Panc1 (cell line): ENCODE measurements at regions not wholly inside any gene's neighbourhood (a gene's known extent, or its start where the extent isn't known, plus 50 kb on each side); places are given as distances from the start of the nearest gene placed in this dataset.

Experiments used
- ATAC-seq: fragments of 200-7000 bp; cut with Tn5 transposase; 2 replicates; pipeline ENCODE4 v1.9.1; 2020; ENCODE audit warnings: mild to moderate bottlenecking, moderate library complexity
- BruUV-seq: library from RNA; stranded (reverse); fragments of 400-500 nt; replicated peaks from 2 replicates; lab custom pipeline; 2021; lab: Mats Ljungman, UMichigan
- CTCF ChIA-PET: fragments of 300-600 bp; sonication (Branson Sonifier 250); formaldehyde crosslinking; loops from one replicate; lab custom pipeline; 2022; ENCODE audit warnings: antibody characterized with exemption; lab: Charles Lee
- POLR2A ChIA-PET: fragments of 300-600 bp; sonication (Branson Sonifier 250); formaldehyde crosslinking; loops from one replicate; lab custom pipeline; 2022; ENCODE audit warnings: antibody characterized with exemption; lab: Charles Lee
- DNase-seq: peaks from one replicate; pipeline ENCODE4 v3.0.0-alpha.2; 2010; ENCODE audit warnings: low read depth, low spot score
- H3K27ac ChIP-seq: 2 replicates; pipeline ENCODE4 v1.5.1; 2011; ENCODE audit warnings: mild to moderate bottlenecking, low read length, inconsistent platforms
- H3K27me3 ChIP-seq: fragments of 200-500 bp; sonication (Bioruptor generic); 2 replicates; pipeline ENCODE4 v1.6.0; 2014; ENCODE audit warnings: low read length, inconsistent platforms; ENCODE audit not compliant: control insufficient read depth, insufficient read depth
- H3K36me3 ChIP-seq: fragments of 200-500 bp; sonication (Bioruptor generic); 2 replicates; pipeline ENCODE4 v1.5.1; 2014; ENCODE audit warnings: inconsistent platforms, mild to moderate bottlenecking, low read length, moderate library complexity; ENCODE audit not compliant: control insufficient read depth, insufficient read depth
- H3K4me1 ChIP-seq: 2 replicates; pipeline ENCODE4 v1.5.1; 2011; ENCODE audit warnings: inconsistent platforms, mild to moderate bottlenecking, low read length, moderate library complexity; ENCODE audit not compliant: control insufficient read depth, insufficient read depth
- H3K4me3 ChIP-seq, 2 experiments: 2 replicates each; pipeline ENCODE4 v1.5.1; 2011 to 2012; ENCODE audit warnings: low read depth in 2 of 2, low read length in 2 of 2, mild to moderate bottlenecking in 2 of 2, inconsistent platforms in 1 of 2, moderate library complexity in 1 of 2
- H3K9me3 ChIP-seq: fragments of 200-500 bp; sonication (Bioruptor generic); 2 replicates; pipeline ENCODE4 v1.5.1; 2014; ENCODE audit warnings: low read depth, mild to moderate bottlenecking, inconsistent platforms, low read length, moderate library complexity; ENCODE audit not compliant: control insufficient read depth, insufficient read depth
- POLR2AphosphoS5 ChIP-seq: IDR thresholded peaks from 2 replicates; pipeline ENCODE4 v1.6.1; 2012; ENCODE audit warnings: mild to moderate bottlenecking, low read depth, low read length, moderate library complexity
- SIN3A ChIP-seq: IDR thresholded peaks from 2 replicates; pipeline ENCODE4 v1.6.1; 2012; ENCODE audit warnings: low read depth, mild to moderate bottlenecking, low read length, moderate library complexity, borderline replicate concordance; ENCODE audit not compliant: insufficient read depth
- TCF7L2 ChIP-seq: IDR thresholded peaks from 2 replicates; pipeline ENCODE4 v1.6.1; 2011; ENCODE audit warnings: mild to moderate bottlenecking, low read depth, low read length, inconsistent platforms
- in situ Hi-C: cut with HindIII; loops from 2 replicates; pipeline ENCODE4 v1.10.0; 2016; ENCODE audit warnings: low sequenced_read_pairs, low pct_unique_long_range_greater_than_20kb
- intact Hi-C: fragments of 100-400 bp; cut with micrococcal nuclease; formaldehyde crosslinking; loops from one replicate; pipeline ENCODE4 v1.10.0; 2022; ENCODE audit not compliant: unreplicated experiment
- TF ChIP-seq, protein P1 (sequence below): fragments of 450-650 bp; IDR thresholded peaks from 2 replicates; pipeline ENCODE4 v1.5.1; 2017; ENCODE audit warnings: mild to moderate bottlenecking
- TF ChIP-seq, protein P2 (sequence below), 2 experiments: IDR thresholded peaks; 2 replicates each; pipeline ENCODE4 v1.6.1; 2011 to 2012; ENCODE audit warnings: low read depth in 2 of 2, control low read depth in 1 of 2, low read length in 1 of 2, mild to moderate bottlenecking in 1 of 2, moderate library complexity in 1 of 2; ENCODE audit not compliant: insufficient read depth in 1 of 2

DNA sequence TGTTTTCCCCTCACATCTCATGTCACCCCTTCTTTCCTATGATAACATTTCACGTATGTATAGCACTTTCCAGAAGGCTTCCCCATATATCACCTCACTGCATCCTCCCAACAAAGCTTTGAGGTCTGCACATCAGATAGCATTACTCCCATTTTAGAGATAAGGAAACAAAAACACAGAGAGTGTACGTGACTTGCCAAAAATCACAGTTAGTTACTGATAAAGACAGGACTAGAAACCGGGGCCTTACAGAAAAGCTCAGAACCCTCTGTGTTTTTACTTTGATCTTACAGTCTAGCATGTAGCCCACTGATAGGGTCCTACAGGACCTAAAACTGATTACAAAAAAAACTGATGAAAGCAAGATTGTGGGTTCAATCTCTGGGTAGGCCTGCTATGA lies 202.9 kb upstream of the CDKN3 start:
- Histone ChIP-seq H3K27me3 (no peaks in the 10 kb centered on the region), H3K4me3 (no peak overlapping the region), H3K9me3 (no peaks in the 10 kb centered on the region), H3K36me3 (no peaks in the 10 kb centered on the region), H3K27ac (no peak overlapping the region), H3K4me1 (no peaks in the 10 kb centered on the region)
- intact Hi-C loops (no loop called here), in situ Hi-C loops (no loop called here)
- ChIA-PET CTCF (no interaction called here), POLR2A (no interaction called here)
- no peak for DNase-seq
- no peak for ATAC-seq
- TF ChIP-seq TCF7L2 = no peak
- no peak for TF ChIP-seq SIN3A
- TF ChIP-seq, protein P1, sequence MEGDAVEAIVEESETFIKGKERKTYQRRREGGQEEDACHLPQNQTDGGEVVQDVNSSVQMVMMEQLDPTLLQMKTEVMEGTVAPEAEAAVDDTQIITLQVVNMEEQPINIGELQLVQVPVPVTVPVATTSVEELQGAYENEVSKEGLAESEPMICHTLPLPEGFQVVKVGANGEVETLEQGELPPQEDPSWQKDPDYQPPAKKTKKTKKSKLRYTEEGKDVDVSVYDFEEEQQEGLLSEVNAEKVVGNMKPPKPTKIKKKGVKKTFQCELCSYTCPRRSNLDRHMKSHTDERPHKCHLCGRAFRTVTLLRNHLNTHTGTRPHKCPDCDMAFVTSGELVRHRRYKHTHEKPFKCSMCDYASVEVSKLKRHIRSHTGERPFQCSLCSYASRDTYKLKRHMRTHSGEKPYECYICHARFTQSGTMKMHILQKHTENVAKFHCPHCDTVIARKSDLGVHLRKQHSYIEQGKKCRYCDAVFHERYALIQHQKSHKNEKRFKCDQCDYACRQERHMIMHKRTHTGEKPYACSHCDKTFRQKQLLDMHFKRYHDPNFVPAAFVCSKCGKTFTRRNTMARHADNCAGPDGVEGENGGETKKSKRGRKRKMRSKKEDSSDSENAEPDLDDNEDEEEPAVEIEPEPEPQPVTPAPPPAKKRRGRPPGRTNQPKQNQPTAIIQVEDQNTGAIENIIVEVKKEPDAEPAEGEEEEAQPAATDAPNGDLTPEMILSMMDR = no peak
- TF ChIP-seq, protein P2, sequence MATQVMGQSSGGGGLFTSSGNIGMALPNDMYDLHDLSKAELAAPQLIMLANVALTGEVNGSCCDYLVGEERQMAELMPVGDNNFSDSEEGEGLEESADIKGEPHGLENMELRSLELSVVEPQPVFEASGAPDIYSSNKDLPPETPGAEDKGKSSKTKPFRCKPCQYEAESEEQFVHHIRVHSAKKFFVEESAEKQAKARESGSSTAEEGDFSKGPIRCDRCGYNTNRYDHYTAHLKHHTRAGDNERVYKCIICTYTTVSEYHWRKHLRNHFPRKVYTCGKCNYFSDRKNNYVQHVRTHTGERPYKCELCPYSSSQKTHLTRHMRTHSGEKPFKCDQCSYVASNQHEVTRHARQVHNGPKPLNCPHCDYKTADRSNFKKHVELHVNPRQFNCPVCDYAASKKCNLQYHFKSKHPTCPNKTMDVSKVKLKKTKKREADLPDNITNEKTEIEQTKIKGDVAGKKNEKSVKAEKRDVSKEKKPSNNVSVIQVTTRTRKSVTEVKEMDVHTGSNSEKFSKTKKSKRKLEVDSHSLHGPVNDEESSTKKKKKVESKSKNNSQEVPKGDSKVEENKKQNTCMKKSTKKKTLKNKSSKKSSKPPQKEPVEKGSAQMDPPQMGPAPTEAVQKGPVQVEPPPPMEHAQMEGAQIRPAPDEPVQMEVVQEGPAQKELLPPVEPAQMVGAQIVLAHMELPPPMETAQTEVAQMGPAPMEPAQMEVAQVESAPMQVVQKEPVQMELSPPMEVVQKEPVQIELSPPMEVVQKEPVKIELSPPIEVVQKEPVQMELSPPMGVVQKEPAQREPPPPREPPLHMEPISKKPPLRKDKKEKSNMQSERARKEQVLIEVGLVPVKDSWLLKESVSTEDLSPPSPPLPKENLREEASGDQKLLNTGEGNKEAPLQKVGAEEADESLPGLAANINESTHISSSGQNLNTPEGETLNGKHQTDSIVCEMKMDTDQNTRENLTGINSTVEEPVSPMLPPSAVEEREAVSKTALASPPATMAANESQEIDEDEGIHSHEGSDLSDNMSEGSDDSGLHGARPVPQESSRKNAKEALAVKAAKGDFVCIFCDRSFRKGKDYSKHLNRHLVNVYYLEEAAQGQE (IDR thresholded peaks at IDR 0.05; ENCODE audit: insufficient read depth in 1 of 2, low read depth in 2 of 2, low read length in 1 of 2) = no peak
- TF ChIP-seq POLR2AphosphoS5 = no peak
- BruUV-seq = no TSS peak

DNA sequence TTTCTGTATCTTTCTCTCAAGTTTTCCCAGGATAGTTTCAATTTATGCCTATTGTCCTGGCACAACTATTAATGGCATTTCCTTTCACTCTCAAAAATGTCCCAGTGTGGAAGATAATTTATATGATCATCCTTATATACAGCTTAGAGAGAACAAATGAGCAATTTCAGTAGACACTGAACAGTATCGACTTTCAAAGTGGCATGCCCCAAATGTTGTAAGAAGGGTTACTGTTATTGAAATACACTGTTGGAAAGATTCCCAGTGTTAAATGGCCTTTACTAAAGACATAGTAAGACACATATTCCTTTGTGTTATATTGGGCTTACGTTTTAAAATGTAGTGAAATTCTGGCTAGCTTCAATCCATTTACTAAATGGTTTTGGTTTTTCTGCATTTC lies 202.3 kb upstream of the CDKN3 start:
- no peaks in the 10 kb centered on the region for H3K9me3 ChIP-seq
- POLR2A ChIA-PET = no interaction called here
- H3K36me3 ChIP-seq = no peaks in the 10 kb centered on the region
- ATAC-seq (no peak), DNase-seq (no peak)
- no peak overlapping the region for H3K4me3 ChIP-seq
- BruUV-seq = no TSS peak
- no peaks in the 10 kb centered on the region for H3K27me3 ChIP-seq
- TF ChIP-seq TCF7L2 (no peak), POLR2AphosphoS5 (no peak)
- CTCF ChIA-PET = no interaction called here
- no peaks in the 10 kb centered on the region for H3K4me1 ChIP-seq
- intact Hi-C loops = no loop called here
- no peak overlapping the region for H3K27ac ChIP-seq
- in situ Hi-C loops = no loop called here

DNA sequence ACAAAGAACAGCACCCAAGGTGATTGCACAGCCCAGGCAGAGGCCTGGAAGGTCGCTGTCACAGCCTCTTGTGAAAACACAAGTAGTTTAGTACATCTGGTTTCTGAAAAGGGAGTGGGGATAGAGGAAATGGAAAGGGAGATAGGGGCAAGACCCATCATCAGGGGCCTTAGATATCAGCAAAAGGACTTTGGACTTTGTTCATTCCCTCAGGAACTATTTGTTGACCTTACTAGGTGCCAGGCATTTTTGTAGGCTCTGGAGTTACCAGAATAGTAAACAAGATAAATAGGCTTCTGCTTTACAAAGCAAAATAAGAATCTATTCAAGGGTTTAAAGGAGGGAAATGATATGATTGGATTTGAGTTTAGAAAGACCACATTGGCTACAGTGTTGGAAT lies 199.4 kb upstream of the CDKN3 start:
- Histone ChIP-seq H3K27ac (no peak overlapping the region), H3K27me3 (no peaks in the 10 kb centered on the region), H3K4me1 (no peaks in the 10 kb centered on the region), H3K36me3 (no peaks in the 10 kb centered on the region), H3K4me3 (no peak overlapping the region), H3K9me3 (no peaks in the 10 kb centered on the region)
- intact Hi-C loops = no loop called here
- BruUV-seq = no TSS peak
- TF ChIP-seq SIN3A (no peak), POLR2AphosphoS5 (no peak), TCF7L2 (no peak)
- TF ChIP-seq, protein P2 (IDR thresholded peaks at IDR 0.05; ENCODE audit: insufficient read depth in 1 of 2, low read depth in 2 of 2, low read length in 1 of 2) = no peak
- TF ChIP-seq, protein P1 = no peak
- no peak for ATAC-seq
- no peak for DNase-seq
- in situ Hi-C loops = no loop called here
- CTCF ChIA-PET = no interaction called here
- POLR2A ChIA-PET = no interaction called here
